ENCODE measurements at regions not wholly inside any gene's neighbourhood (a gene's known extent, or its start where the extent isn't known, plus 50 kb on each side); places are given as distances from the start of the nearest gene placed in this dataset.

- no peak for DNase-seq (ENCODE audit: low spot score in 2 of 2)
- no peak overlapping the region for H3K4me3 ChIP-seq
- H3K4me1 ChIP-seq, result no peaks in the 10 kb centered on the region
- H3K9me3 ChIP-seq, result no peaks in the 10 kb centered on the region
- H3K27me3 ChIP-seq, result no peaks in the 10 kb centered on the region
- H3K27ac ChIP-seq, result no peak overlapping the region
- no peak for TF ChIP-seq CTCF (IDR thresholded peaks at IDR 0.05)
- no peak for TF ChIP-seq EP300 (IDR thresholded peaks at IDR 0.05)
- no peak for TF ChIP-seq POLR2A (IDR thresholded peaks at IDR 0.05)
- no peaks in the 10 kb centered on the region for H3K36me3 ChIP-seq
- WGBS, 2 donors, result 60 to 80% methylated on average over 1 to 10 of the region's 15 CpGs
Observed at GRCh38 chr13:19048381-19048780, 133.2 kb downstream of the TUBA3C start.

- Histone ChIP-seq H3K9me3 (no peaks in the 10 kb centered on the region), H3K4me1 (no peaks in the 10 kb centered on the region), H3K27ac (no peak overlapping the region), H3K27me3 (no peaks in the 10 kb centered on the region), H3K36me3 (no peaks in the 10 kb centered on the region), H3K4me3 (no peak overlapping the region)
- 16 to 60% methylated on average over 2 of the region's 2 CpGs for WGBS, 2 donors
- no peak for TF ChIP-seq CTCF (IDR thresholded peaks at IDR 0.05)
- TF ChIP-seq EP300 (IDR thresholded peaks at IDR 0.05), result no peak
- no peak for TF ChIP-seq POLR2A (IDR thresholded peaks at IDR 0.05)
- DNase-seq (ENCODE audit: low spot score in 2 of 2), result no peak
Observed at GRCh38 chr13:19023115-19023514, 158.5 kb downstream of the TUBA3C start.

- Histone ChIP-seq H3K4me1 (no peaks in the 10 kb centered on the region), H3K27ac (no peak overlapping the region), H3K4me3 (no peak overlapping the region), H3K27me3 (no peaks in the 10 kb centered on the region), H3K9me3 (no peaks in the 10 kb centered on the region), H3K36me3 (no peaks in the 10 kb centered on the region)
- 46 to 69% methylated on average over 4 of the region's 4 CpGs for WGBS, 2 donors
- TF ChIP-seq CTCF (IDR thresholded peaks at IDR 0.05) (no peak), POLR2A (IDR thresholded peaks at IDR 0.05) (no peak), EP300 (IDR thresholded peaks at IDR 0.05) (no peak)
- no peak for DNase-seq (ENCODE audit: low spot score in 2 of 2)
Observed at GRCh38 chr13:19020988-19021387, 160.6 kb downstream of the TUBA3C start.

GRCh38 chr13:18998389-18998788, 183.2 kb downstream of the TUBA3C start:
- Histone ChIP-seq H3K9me3 (peaks cover 0 to 49% (median 1%) of the 10 kb centered on the region in 4 donors), H3K27ac (no peak overlapping the region), H3K36me3 (no peaks in the 10 kb centered on the region), H3K4me3 (no peak overlapping the region), H3K27me3 (no peaks in the 10 kb centered on the region), H3K4me1 (peaks cover 0 to 2% (median 0%) of the 10 kb centered on the region in 4 donors)
- DNase-seq (ENCODE audit: low spot score in 2 of 2), result no peak
- TF ChIP-seq CTCF (IDR thresholded peaks at IDR 0.05) (no peak), EP300 (IDR thresholded peaks at IDR 0.05) (no peak), POLR2A (IDR thresholded peaks at IDR 0.05) (no peak)
- WGBS, 2 donors, result 73 to 77% methylated on average over 6 of the region's 6 CpGs

GRCh38 chr13:18996627-18997051, 185.0 kb downstream of the TUBA3C start:
- H3K4me1 ChIP-seq, result peaks cover 0 to 4% (median 0%) of the 10 kb centered on the region in 4 donors
- H3K27ac ChIP-seq, result no peak overlapping the region
- no peaks in the 10 kb centered on the region for H3K36me3 ChIP-seq
- 93 to 100% methylated on average over 1 of the region's 1 CpG for WGBS, 2 donors
- DNase-seq (ENCODE audit: low spot score in 2 of 2), result no peak
- H3K4me3 ChIP-seq, result no peak overlapping the region
- TF ChIP-seq EP300 (IDR thresholded peaks at IDR 0.05), result no peak
- no peak for TF ChIP-seq CTCF (IDR thresholded peaks at IDR 0.05)
- peaks cover 0 to 58% (median 1%) of the 10 kb centered on the region in 4 donors for H3K9me3 ChIP-seq
- H3K27me3 ChIP-seq, result no peaks in the 10 kb centered on the region

Data from tibial nerve (tissue), 4 donors.